Occipital lobe (tissue), 1 donor: ENCODE measurements at regions not wholly inside any gene's neighbourhood (a gene's known extent, or its start where the extent isn't known, plus 50 kb on each side); places are given as distances from the start of the nearest gene placed in this dataset.
"Not testable (repeated sequence)": the region's sequence is repeated elsewhere in the genome, so short reads cannot be mapped to it uniquely, and the experiment has no call there.

Experiments
- DNase-seq: peaks from one replicate; lab custom pipeline; 2025; lab: John Stamatoyannopoulos, UW

- no peak for DNase-seq
Measured at GRCh38 chr5:105101577-105101976, 1539.0 kb upstream of the NUDT12 start.

GRCh38 chr5:105088961-105089360, 1526.4 kb upstream of the NUDT12 start:
- DNase-seq = no peak

- DNase-seq = no peak
Measured at GRCh38 chr5:105088102-105088501, 1525.5 kb upstream of the NUDT12 start.

- DNase-seq = no peak
Measured at GRCh38 chr5:105057893-105058292, 1495.3 kb upstream of the NUDT12 start.

GRCh38 chr5:105057001-105057436, 1494.4 kb upstream of the NUDT12 start:
- DNase-seq = no peak

- no peak for DNase-seq
Measured at GRCh38 chr5:105054406-105054805, 1491.8 kb upstream of the NUDT12 start.

- DNase-seq = no peak
Measured at GRCh38 chr5:105042623-105043022, 1480.0 kb upstream of the NUDT12 start.

GRCh38 chr5:105036814-105037213, 1474.2 kb upstream of the NUDT12 start:
- not testable (repeated sequence) for DNase-seq

GRCh38 chr5:105034401-105034763, 1471.8 kb upstream of the NUDT12 start:
- no peak for DNase-seq

- no peak for DNase-seq
Measured at GRCh38 chr5:105033637-105034400, 1471.2 kb upstream of the NUDT12 start.

- DNase-seq = no peak
Measured at GRCh38 chr5:105032917-105033316, 1470.3 kb upstream of the NUDT12 start.

GRCh38 chr5:105030153-105030552, 1467.6 kb upstream of the NUDT12 start:
- DNase-seq = no peak

GRCh38 chr5:105015098-105015497, 1452.5 kb upstream of the NUDT12 start:
- DNase-seq = no peak

- no peak for DNase-seq
Measured at GRCh38 chr5:104998572-104998971, 1436.0 kb upstream of the NUDT12 start.

GRCh38 chr5:104998169-104998568, 1435.6 kb upstream of the NUDT12 start:
- DNase-seq = no peak

GRCh38 chr5:104987074-104987473, 1424.5 kb upstream of the NUDT12 start:
- no peak for DNase-seq

- no peak for DNase-seq
Measured at GRCh38 chr5:104977529-104977928, 1414.9 kb upstream of the NUDT12 start.

GRCh38 chr5:104967806-104968410, 1405.3 kb upstream of the NUDT12 start:
- DNase-seq = no peak

- no peak for DNase-seq
Measured at GRCh38 chr5:104965006-104965405, 1402.4 kb upstream of the NUDT12 start.

- no peak for DNase-seq
Measured at GRCh38 chr5:104955479-104955878, 1392.9 kb upstream of the NUDT12 start.

- no peak for DNase-seq
Measured at GRCh38 chr5:104952876-104953275, 1390.3 kb upstream of the NUDT12 start.

- no peak for DNase-seq
Measured at GRCh38 chr5:104951829-104952228, 1389.2 kb upstream of the NUDT12 start.

GRCh38 chr5:104947076-104947475, 1384.5 kb upstream of the NUDT12 start:
- no peak for DNase-seq
